NAMALWA (cell line): ENCODE measurements at regions not wholly inside any gene's neighbourhood (a gene's known extent, or its start where the extent isn't known, plus 50 kb on each side); places are given as distances from the start of the nearest gene placed in this dataset.

Source experiments
- DNase-seq: peaks from one replicate; pipeline ENCODE4 v3.0.0-alpha.2; 2015; ENCODE audit warnings: low spot score

DNA sequence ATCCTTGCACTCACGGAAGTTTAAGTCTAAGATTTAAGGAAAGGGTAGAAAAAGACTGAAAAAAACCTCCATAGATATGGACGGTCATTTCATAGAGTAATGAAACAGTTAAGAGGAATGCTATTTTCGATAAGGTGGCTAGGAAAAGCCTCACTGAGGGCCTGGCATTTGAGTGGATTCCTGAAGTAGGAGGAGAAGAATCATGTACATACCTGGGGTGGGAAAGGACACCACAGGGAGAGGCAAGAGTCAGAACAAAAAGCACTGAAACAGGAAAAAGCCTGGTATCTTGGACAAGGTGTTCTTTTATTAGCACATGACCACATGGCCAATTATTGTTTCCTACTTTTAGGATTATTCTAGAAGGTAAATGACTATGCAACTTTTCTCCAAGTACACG lies 547.2 kb upstream of the DIPK2B start:
- no peak for DNase-seq

GRCh38 chrX:45745479-45745878 lies 544.8 kb upstream of the DIPK2B start:
- DNase-seq, result no peak

DNA sequence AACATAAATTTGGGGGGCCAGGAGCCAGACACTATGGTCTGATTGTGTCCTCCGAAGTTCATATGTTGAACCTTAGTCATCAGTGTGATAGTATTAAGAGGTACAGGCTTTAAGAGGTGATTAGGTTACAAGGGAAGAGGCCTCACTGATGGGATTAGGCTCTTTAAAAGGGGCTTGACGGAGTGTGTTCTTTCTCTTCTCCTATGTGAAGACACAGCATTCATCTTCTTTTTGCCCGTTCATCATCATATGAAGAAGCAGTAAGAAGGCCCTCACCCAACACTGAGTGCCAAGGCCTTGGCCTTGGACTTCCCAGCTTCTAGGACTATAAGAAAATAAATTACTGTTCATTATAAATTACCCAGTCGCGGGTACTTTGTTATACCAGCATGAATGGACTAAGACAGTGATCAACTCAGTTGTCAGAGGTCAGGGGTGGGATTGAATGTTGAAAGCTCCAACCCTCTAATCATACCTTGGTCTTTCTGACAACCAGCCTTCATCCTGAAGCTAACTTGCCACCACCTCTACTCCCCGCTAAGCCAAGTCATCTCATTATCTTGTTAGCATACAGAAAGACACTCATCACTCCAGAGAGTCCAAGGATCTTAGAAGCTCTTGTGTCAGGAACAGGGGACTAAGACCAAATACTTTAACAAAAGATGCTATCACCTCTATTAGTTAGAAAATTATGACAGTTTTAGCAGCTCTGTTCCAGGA lies 543.4 kb upstream of the DIPK2B start:
- no peak for DNase-seq

- no peak for DNase-seq
Measured at GRCh38 chrX:45743081-45743533, 542.4 kb upstream of the DIPK2B start.

GRCh38 chrX:45740291-45740690 lies 539.6 kb upstream of the DIPK2B start:
- DNase-seq, result no peak

DNA sequence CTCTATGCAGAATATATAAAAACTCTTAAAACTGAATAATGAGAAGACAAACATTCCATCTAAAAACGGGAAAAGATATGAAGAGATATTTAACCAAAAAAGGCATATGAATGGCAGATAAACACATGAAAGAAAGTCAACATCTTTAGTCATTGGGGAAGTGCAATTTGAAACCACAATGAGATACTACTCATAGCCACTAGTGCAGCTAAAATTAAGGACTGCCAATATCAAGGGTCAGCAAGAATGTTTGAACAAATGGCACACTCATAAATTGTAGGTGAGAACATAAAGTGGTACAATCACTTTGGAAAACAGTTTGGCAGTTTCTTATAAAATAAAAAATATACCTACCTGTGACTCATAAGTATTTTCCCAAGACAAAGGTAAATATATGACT lies 534.9 kb upstream of the DIPK2B start:
- DNase-seq, result no peak

GRCh38 chrX:45731448-45731847 lies 530.8 kb upstream of the DIPK2B start:
- no peak for DNase-seq

DNA sequence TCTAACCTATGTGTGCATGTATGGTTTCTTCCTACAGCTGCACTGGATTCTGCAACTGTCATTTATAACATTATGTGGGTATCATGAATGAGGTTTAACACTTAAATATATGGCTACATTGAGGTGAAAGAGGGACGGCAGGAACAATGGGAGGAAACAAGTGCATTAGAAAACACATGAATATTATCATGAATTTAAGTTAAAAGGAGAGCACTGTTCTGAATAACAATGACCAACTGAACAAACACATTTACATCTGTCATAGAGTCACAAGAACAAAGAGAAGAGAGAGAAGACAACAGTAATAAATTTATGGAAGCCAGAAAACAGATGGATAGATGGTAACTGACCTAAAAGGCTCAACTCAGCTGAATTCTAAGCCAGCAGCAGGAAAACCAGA lies 527.1 kb upstream of the DIPK2B start:
- no peak for DNase-seq

- no peak for DNase-seq
Measured at GRCh38 chrX:45722471-45722870, 521.8 kb upstream of the DIPK2B start.

GRCh38 chrX:45719751-45720501 lies 519.2 kb upstream of the DIPK2B start:
- DNase-seq, result no peak

DNA sequence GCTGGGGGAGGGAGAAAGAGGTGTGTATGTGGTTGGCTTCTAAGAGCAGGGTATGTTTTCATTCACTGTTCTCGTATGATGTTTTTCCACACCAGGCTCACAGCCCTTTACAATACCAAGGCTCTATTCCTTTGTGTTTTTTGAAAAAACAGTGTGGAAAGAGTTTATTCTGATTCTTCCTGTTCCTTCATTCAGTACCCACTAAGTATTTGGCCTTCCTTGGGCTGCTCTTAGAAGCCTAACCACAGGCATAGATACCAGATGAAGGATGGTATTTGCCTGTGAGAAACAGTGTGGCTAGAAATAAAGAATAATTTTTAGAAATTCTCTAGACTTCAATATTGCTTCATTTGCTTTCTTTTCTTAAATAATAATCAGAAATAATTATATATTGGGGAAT lies 518.0 kb upstream of the DIPK2B start:
- no peak for DNase-seq

DNA sequence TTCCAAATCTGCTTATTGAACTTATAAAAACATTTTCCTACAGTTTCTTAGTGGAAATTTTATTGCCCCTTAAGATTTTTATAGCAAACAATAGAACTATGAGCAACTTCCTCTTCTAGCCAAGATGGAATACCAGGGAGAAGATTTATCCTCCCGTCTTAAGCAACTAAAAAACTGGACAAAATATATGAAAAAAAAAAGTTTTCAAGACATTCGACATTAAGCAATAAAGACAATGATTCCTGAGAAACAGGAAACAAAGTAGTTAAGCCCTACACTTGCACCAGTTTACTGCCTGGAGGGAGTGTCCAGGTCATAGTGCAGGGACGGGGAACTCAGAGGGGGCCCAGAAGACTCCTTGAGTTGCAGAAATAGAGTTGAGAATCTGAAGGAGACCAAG lies 516.1 kb upstream of the DIPK2B start:
- DNase-seq, result no peak

GRCh38 chrX:45715748-45716147 lies 515.1 kb upstream of the DIPK2B start:
- DNase-seq, result no peak

DNA sequence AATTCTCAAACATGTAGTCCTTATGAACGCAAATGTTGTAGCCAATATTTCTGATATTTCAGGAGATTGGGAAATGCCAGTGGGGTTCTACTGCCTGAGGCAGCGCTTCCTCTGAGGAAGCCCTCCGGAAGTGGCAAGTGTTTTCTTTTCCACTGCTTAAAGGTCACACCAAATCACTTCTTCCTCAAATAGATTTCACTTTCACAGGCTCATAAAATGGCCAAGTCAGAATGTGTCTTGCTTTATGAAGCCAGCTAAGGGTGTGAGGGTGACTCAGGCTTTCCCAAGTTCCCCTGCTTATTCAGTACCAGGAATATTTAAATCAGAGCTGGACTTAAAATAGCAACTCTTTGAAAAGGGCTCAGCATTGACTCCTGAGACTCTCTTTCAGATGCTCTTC lies 514.2 kb upstream of the DIPK2B start:
- no peak for DNase-seq

GRCh38 chrX:45712067-45712466 lies 511.4 kb upstream of the DIPK2B start:
- no peak for DNase-seq

DNA sequence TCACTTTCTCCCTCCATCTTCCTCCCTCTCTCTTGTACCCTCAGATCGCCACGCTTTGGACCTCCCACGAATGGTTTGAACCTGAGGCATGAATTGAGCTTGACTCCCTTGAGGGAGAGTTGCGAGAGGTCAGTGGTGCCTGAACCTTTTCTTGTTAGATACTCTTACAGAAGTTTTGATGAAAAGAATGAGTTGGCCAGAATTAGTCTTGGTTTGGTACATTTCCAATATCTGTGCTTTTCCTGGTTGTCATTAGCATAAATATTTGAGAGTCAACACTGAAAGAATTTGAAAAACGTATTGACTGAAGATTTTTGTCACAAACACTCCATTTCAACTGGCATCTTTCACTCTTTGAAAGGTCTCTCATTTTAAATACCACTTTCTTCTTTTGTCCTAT lies 510.6 kb upstream of the DIPK2B start:
- no peak for DNase-seq

DNA sequence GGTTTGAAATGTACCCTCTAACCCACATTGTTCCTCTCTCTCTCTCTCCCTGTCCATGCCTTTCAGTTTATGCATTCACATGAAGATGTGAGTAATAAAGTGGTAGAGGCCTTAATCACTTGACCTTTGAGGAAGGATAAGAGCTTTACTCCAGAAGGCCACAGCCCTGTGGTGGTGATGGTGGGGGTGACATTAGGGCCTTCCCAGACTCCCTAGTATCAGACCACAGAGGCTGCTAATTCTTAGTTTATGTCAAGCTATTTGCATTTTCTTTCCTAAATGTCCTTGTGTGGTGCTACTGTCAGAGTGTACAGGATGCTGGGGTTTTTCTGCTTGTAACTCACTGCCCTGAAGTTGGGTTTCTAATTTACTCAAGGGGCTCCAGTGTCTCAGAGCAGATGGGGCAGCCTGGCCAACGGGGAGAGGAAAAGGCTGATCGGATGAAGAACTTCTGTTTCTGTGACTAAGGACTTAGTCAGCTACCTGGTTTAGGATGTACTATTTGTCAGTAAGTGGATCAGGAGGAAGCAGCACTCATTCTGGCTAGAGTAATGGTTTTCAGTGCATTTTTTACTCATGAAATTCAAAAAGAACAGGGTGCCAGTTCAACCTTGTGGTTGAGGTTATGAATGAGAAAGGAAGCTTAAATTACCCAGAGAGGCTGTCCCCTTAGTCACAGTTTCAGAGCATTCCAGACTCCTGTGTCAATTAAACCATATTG lies 509.6 kb upstream of the DIPK2B start:
- DNase-seq, result no peak

GRCh38 chrX:45709381-45709780 lies 508.7 kb upstream of the DIPK2B start:
- DNase-seq, result no peak

DNA sequence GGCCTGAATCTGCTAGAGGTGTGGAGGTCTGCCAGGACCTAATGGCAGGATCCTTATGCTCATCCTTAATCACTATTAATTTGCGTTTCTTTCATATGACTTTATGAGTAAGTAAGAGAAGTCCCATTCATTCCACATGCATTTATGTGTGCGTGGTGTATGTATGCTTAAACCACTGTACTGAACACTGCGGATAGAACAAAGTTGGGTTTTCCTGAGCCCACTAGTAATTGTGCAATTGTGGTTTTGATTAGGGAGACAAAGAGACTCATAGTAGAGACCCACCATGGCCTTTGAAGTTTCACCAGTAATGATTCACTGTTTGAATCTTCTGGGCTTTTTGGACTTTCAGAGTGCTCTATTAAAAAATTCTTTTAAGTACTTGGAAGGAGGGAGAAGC lies 498.5 kb upstream of the DIPK2B start:
- no peak for DNase-seq

DNA sequence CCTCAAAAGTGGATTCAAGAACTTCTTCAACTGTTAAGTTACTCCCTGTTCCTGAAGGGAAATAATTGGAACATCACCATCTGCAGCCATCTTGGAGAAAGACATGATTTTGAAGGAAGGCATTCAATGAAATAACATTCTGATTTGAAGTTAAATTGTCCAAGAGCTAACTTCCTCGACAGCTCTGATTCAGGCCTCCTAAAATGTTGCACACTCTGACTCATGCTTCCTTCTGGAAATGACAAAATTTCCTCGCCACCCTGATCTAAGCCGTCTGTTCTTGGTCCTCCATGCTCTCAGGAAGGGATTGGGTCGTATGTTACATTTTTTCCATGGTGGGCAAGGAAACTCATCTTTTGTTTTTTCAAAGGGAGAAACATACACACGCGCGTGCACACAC lies 496.9 kb upstream of the DIPK2B start:
- DNase-seq, result no peak

DNA sequence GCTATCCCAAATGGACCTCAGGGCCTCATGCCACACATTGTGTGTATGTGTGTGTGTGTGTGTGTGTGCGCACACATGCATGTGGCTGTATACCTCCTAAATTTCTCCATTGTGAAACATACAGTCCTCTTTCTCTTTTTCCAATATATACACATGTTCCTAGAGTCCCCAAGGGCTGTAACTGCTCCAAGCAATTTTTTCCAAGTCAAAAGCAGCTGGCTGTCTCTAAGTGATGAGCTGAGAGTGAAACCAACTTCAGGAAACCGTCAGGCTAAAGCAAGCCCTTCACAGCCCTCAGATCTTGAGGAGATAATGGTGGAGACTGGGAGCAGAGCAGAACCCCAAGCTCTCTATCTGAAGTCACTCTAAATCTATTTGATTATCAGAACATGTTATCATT lies 496.1 kb upstream of the DIPK2B start:
- no peak for DNase-seq

DNA sequence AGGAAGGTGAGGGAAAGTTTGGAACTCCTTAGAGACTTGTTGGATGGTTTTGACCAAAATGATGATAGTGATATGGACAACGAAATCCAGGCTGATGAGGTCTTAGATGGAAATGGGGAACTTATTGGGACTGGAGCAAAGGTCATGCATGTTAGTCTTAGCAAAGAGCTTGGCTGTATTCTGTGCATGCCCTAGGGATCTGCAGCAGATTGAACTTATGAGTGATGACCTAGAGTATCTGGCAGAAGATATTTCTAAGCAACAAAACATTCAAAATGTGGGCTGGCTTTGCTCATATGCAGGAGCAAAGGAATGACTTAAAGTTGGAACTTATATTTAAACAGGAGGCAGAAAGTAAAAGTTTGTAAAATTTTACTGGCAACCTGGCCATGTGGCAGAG lies 489.3 kb upstream of the DIPK2B start:
- DNase-seq, result no peak

DNA sequence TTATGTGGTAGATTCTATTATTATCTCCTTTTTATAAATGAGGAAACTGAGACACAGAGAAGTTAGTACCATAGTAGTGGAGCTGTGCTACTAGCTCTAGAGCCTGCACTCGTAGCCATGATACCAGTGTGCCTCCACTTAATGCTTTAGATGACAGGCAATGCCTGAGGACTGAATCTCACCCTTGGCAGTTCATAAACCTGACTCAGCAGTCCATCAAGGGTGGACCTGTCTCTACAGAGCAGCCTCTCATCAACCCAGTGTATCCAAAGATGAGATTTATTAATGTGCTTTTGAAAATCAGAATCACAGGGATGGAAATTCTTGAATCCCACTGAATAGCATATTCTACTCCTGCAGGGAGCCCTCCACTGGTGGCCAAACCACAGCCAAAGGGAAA lies 483.2 kb upstream of the DIPK2B start:
- no peak for DNase-seq
